ENCODE measurements at regions not wholly inside any gene's neighbourhood (a gene's known extent, or its start where the extent isn't known, plus 50 kb on each side); places are given as distances from the start of the nearest gene placed in this dataset.
"Not testable (repeated sequence)": the region's sequence is repeated elsewhere in the genome, so short reads cannot be mapped to it uniquely, and the experiment has no call there.

GRCh38 chr14:35213143-35213788 is 78.9 kb upstream of the PSMA6 start:
- no peak overlapping the region for H3K4me3 Mint-ChIP-seq
- H3K27me3 Mint-ChIP-seq (ENCODE audit: low read depth), result no peaks in the 10 kb centered on the region
- ATAC-seq (replicated peaks in 1 of 2) (no peak), DNase-seq (no peak)
- H3K36me3 Mint-ChIP-seq (ENCODE audit: insufficient read depth in 2 of 2), result peaks cover 0 to 3% of the 10 kb centered on the region in 2 donors
- H3K4me1 Mint-ChIP-seq (ENCODE audit: low read depth), result no peaks in the 10 kb centered on the region
- H3K27ac Mint-ChIP-seq, result no peak overlapping the region
- H3K9me3 Mint-ChIP-seq, result no peaks in the 10 kb centered on the region

GRCh38 chr14:35213869-35214387 is 78.3 kb upstream of the PSMA6 start:
- Mint-ChIP-seq H3K27me3 (ENCODE audit: low read depth) (no peaks in the 10 kb centered on the region), H3K27ac (no peak overlapping the region), H3K9me3 (no peaks in the 10 kb centered on the region), H3K4me1 (ENCODE audit: low read depth) (no peaks in the 10 kb centered on the region), H3K4me3 (no peak overlapping the region), H3K36me3 (ENCODE audit: insufficient read depth in 2 of 2) (peaks cover 2 to 3% of the 10 kb centered on the region in 2 donors)
- DNase-seq, result no peak
- ATAC-seq (replicated peaks in 1 of 2), result no peak

- not testable (repeated sequence) for H3K4me1 Mint-ChIP-seq (ENCODE audit: low read depth); H3K36me3 Mint-ChIP-seq (ENCODE audit: insufficient read depth in 2 of 2); H3K9me3 Mint-ChIP-seq; DNase-seq; H3K4me3 Mint-ChIP-seq; H3K27ac Mint-ChIP-seq; H3K27me3 Mint-ChIP-seq (ENCODE audit: low read depth); ATAC-seq (replicated peaks in 1 of 2)
Observed at GRCh38 chr14:35214402-35214801, 77.8 kb upstream of the PSMA6 start.

GRCh38 chr14:35215110-35215813 is 76.9 kb upstream of the PSMA6 start:
- Mint-ChIP-seq H3K27me3 (ENCODE audit: low read depth) (no peaks in the 10 kb centered on the region), H3K36me3 (ENCODE audit: insufficient read depth in 2 of 2) (peaks cover 2 to 6% of the 10 kb centered on the region in 2 donors), H3K9me3 (no peaks in the 10 kb centered on the region), H3K4me3 (no peak overlapping the region), H3K4me1 (ENCODE audit: low read depth) (peaks cover 5% of the 10 kb centered on the region), H3K27ac (peak overlapping the region; percentile 87)
- ATAC-seq (replicated peaks in 1 of 2) (no peak), DNase-seq (no peak)

GRCh38 chr14:35218176-35218575 is 74.0 kb upstream of the PSMA6 start:
- H3K27me3 Mint-ChIP-seq (ENCODE audit: low read depth); H3K27ac Mint-ChIP-seq; H3K9me3 Mint-ChIP-seq; ATAC-seq (replicated peaks in 1 of 2); H3K36me3 Mint-ChIP-seq (ENCODE audit: insufficient read depth in 2 of 2); H3K4me3 Mint-ChIP-seq; DNase-seq: not testable (repeated sequence)
- H3K4me1 Mint-ChIP-seq (ENCODE audit: low read depth), result peaks cover 20% of the 10 kb centered on the region

- no peaks in the 10 kb centered on the region for H3K9me3 Mint-ChIP-seq
- H3K27me3 Mint-ChIP-seq (ENCODE audit: low read depth), result no peaks in the 10 kb centered on the region
- no peak overlapping the region for H3K27ac Mint-ChIP-seq
- peaks cover 2 to 6% of the 10 kb centered on the region in 2 donors for H3K36me3 Mint-ChIP-seq (ENCODE audit: insufficient read depth in 2 of 2)
- no peak overlapping the region for H3K4me3 Mint-ChIP-seq
- peaks cover 27% of the 10 kb centered on the region for H3K4me1 Mint-ChIP-seq (ENCODE audit: low read depth)
- DNase-seq, result no peak
- no peak for ATAC-seq (replicated peaks in 1 of 2)
Observed at GRCh38 chr14:35218963-35219362, 73.2 kb upstream of the PSMA6 start.

GRCh38 chr14:35220027-35220676 is 72.0 kb upstream of the PSMA6 start:
- DNase-seq, result no peak
- Mint-ChIP-seq H3K9me3 (no peaks in the 10 kb centered on the region), H3K27me3 (ENCODE audit: low read depth) (no peaks in the 10 kb centered on the region), H3K27ac (peak overlapping the region; percentile 41), H3K4me3 (no peak overlapping the region), H3K4me1 (ENCODE audit: low read depth) (peaks cover 32% of the 10 kb centered on the region), H3K36me3 (ENCODE audit: insufficient read depth in 2 of 2) (peaks cover 2 to 6% of the 10 kb centered on the region in 2 donors)
- no peak for ATAC-seq (replicated peaks in 1 of 2)

GRCh38 chr14:35220920-35221319 is 71.3 kb upstream of the PSMA6 start:
- H3K9me3 Mint-ChIP-seq, result no peaks in the 10 kb centered on the region
- H3K4me3 Mint-ChIP-seq, result no peak overlapping the region
- DNase-seq (no peak), ATAC-seq (replicated peaks in 1 of 2) (no peak)
- H3K27me3 Mint-ChIP-seq (ENCODE audit: low read depth), result no peaks in the 10 kb centered on the region
- peaks cover 2 to 6% of the 10 kb centered on the region in 2 donors for H3K36me3 Mint-ChIP-seq (ENCODE audit: insufficient read depth in 2 of 2)
- no peak overlapping the region for H3K27ac Mint-ChIP-seq
- peaks cover 32% of the 10 kb centered on the region for H3K4me1 Mint-ChIP-seq (ENCODE audit: low read depth)

- DNase-seq, result no peak
- Mint-ChIP-seq H3K27me3 (ENCODE audit: low read depth) (no peaks in the 10 kb centered on the region), H3K9me3 (no peaks in the 10 kb centered on the region), H3K4me1 (ENCODE audit: low read depth) (peaks cover 32% of the 10 kb centered on the region), H3K4me3 (no peak overlapping the region), H3K27ac (peak overlapping the region; percentile 59), H3K36me3 (ENCODE audit: insufficient read depth in 2 of 2) (peaks cover 2 to 6% of the 10 kb centered on the region in 2 donors)
- no peak for ATAC-seq (replicated peaks in 1 of 2)
Observed at GRCh38 chr14:35221462-35221861, 70.7 kb upstream of the PSMA6 start.

- peak overlapping the region; percentile 59 for H3K27ac Mint-ChIP-seq
- no peak for DNase-seq
- peaks cover 32% of the 10 kb centered on the region for H3K4me1 Mint-ChIP-seq (ENCODE audit: low read depth)
- H3K4me3 Mint-ChIP-seq, result peak overlapping the region in 1 of 2 donors; percentile 66
- no peaks in the 10 kb centered on the region for H3K27me3 Mint-ChIP-seq (ENCODE audit: low read depth)
- H3K36me3 Mint-ChIP-seq (ENCODE audit: insufficient read depth in 2 of 2), result peaks cover 2 to 6% of the 10 kb centered on the region in 2 donors
- H3K9me3 Mint-ChIP-seq, result no peaks in the 10 kb centered on the region
- no peak for ATAC-seq (replicated peaks in 1 of 2)
Observed at GRCh38 chr14:35222324-35222723, 69.9 kb upstream of the PSMA6 start.

- Mint-ChIP-seq H3K4me1 (ENCODE audit: low read depth) (peaks cover 32% of the 10 kb centered on the region), H3K27me3 (ENCODE audit: low read depth) (no peaks in the 10 kb centered on the region), H3K4me3 (peak overlapping the region in 1 of 2 donors; percentile 66), H3K36me3 (ENCODE audit: insufficient read depth in 2 of 2) (peaks cover 2 to 3% of the 10 kb centered on the region in 2 donors), H3K9me3 (no peaks in the 10 kb centered on the region), H3K27ac (peak overlapping the region; percentile 59)
- ATAC-seq (replicated peaks in 1 of 2) (peak; percentile 62 to 72), DNase-seq (no peak)
Observed at GRCh38 chr14:35222872-35223466, 69.2 kb upstream of the PSMA6 start.

GRCh38 chr14:35223927-35224326 is 68.3 kb upstream of the PSMA6 start:
- no peaks in the 10 kb centered on the region for H3K9me3 Mint-ChIP-seq

GRCh38 chr14:35224615-35225014 is 67.6 kb upstream of the PSMA6 start:
- H3K4me1 Mint-ChIP-seq (ENCODE audit: low read depth), result peaks cover 39% of the 10 kb centered on the region
- H3K27ac Mint-ChIP-seq, result peak overlapping the region; percentile 51
- no peaks in the 10 kb centered on the region for H3K27me3 Mint-ChIP-seq (ENCODE audit: low read depth)
- DNase-seq (no peak), ATAC-seq (replicated peaks in 1 of 2) (no peak)
- no peak overlapping the region for H3K4me3 Mint-ChIP-seq
- H3K9me3 Mint-ChIP-seq, result no peaks in the 10 kb centered on the region
- peaks cover 0 to 3% of the 10 kb centered on the region in 2 donors for H3K36me3 Mint-ChIP-seq (ENCODE audit: insufficient read depth in 2 of 2)

More at GRCh38 chr14:35223927-35224326, 68.3 kb upstream of the PSMA6 start:
- no peak for DNase-seq
- peak overlapping the region; percentile 74 for H3K27ac Mint-ChIP-seq
- H3K27me3 Mint-ChIP-seq (ENCODE audit: low read depth), result no peaks in the 10 kb centered on the region
- peaks cover 32% of the 10 kb centered on the region for H3K4me1 Mint-ChIP-seq (ENCODE audit: low read depth)
- peak overlapping the region in 1 of 2 donors; percentile 28 for H3K4me3 Mint-ChIP-seq
- no peak for ATAC-seq (replicated peaks in 1 of 2)
- H3K36me3 Mint-ChIP-seq (ENCODE audit: insufficient read depth in 2 of 2), result peaks cover 0 to 3% of the 10 kb centered on the region in 2 donors

Measured in activated T-cell treated with anti-CD3 and anti-CD28 coated beads, Interleukin-2, amount 50 U/mL, for 72 hours (primary cell).